Panc1 (cell line): ENCODE measurements at regions not wholly inside any gene's neighbourhood (a gene's known extent, or its start where the extent isn't known, plus 50 kb on each side); places are given as distances from the start of the nearest gene placed in this dataset.
"Not testable (repeated sequence)": the region's sequence is repeated elsewhere in the genome, so short reads cannot be mapped to it uniquely, and the experiment has no call there.

Experiments used
- ATAC-seq: fragments of 200-7000 bp; cut with Tn5 transposase; 2 replicates; pipeline ENCODE4 v1.9.1; 2020; ENCODE audit warnings: mild to moderate bottlenecking, moderate library complexity
- BruUV-seq: library from RNA; stranded (reverse); fragments of 400-500 nt; replicated peaks from 2 replicates; lab custom pipeline; 2021; lab: Mats Ljungman, UMichigan
- CTCF ChIA-PET: fragments of 300-600 bp; sonication (Branson Sonifier 250); formaldehyde crosslinking; loops from one replicate; lab custom pipeline; 2022; ENCODE audit warnings: antibody characterized with exemption; lab: Charles Lee
- POLR2A ChIA-PET: fragments of 300-600 bp; sonication (Branson Sonifier 250); formaldehyde crosslinking; loops from one replicate; lab custom pipeline; 2022; ENCODE audit warnings: antibody characterized with exemption; lab: Charles Lee
- DNase-seq: peaks from one replicate; pipeline ENCODE4 v3.0.0-alpha.2; 2010; ENCODE audit warnings: low read depth, low spot score
- H3K27ac ChIP-seq: 2 replicates; pipeline ENCODE4 v1.5.1; 2011; ENCODE audit warnings: mild to moderate bottlenecking, low read length, inconsistent platforms
- H3K27me3 ChIP-seq: fragments of 200-500 bp; sonication (Bioruptor generic); 2 replicates; pipeline ENCODE4 v1.6.0; 2014; ENCODE audit warnings: low read length, inconsistent platforms; ENCODE audit not compliant: control insufficient read depth, insufficient read depth
- H3K36me3 ChIP-seq: fragments of 200-500 bp; sonication (Bioruptor generic); 2 replicates; pipeline ENCODE4 v1.5.1; 2014; ENCODE audit warnings: inconsistent platforms, mild to moderate bottlenecking, low read length, moderate library complexity; ENCODE audit not compliant: control insufficient read depth, insufficient read depth
- H3K4me1 ChIP-seq: 2 replicates; pipeline ENCODE4 v1.5.1; 2011; ENCODE audit warnings: inconsistent platforms, mild to moderate bottlenecking, low read length, moderate library complexity; ENCODE audit not compliant: control insufficient read depth, insufficient read depth
- H3K4me3 ChIP-seq, 2 experiments: 2 replicates each; pipeline ENCODE4 v1.5.1; 2011 to 2012; ENCODE audit warnings: low read depth in 2 of 2, low read length in 2 of 2, mild to moderate bottlenecking in 2 of 2, inconsistent platforms in 1 of 2, moderate library complexity in 1 of 2
- H3K9me3 ChIP-seq: fragments of 200-500 bp; sonication (Bioruptor generic); 2 replicates; pipeline ENCODE4 v1.5.1; 2014; ENCODE audit warnings: low read depth, mild to moderate bottlenecking, inconsistent platforms, low read length, moderate library complexity; ENCODE audit not compliant: control insufficient read depth, insufficient read depth
- POLR2AphosphoS5 ChIP-seq: IDR thresholded peaks from 2 replicates; pipeline ENCODE4 v1.6.1; 2012; ENCODE audit warnings: mild to moderate bottlenecking, low read depth, low read length, moderate library complexity
- SIN3A ChIP-seq: IDR thresholded peaks from 2 replicates; pipeline ENCODE4 v1.6.1; 2012; ENCODE audit warnings: low read depth, mild to moderate bottlenecking, low read length, moderate library complexity, borderline replicate concordance; ENCODE audit not compliant: insufficient read depth
- TCF7L2 ChIP-seq: IDR thresholded peaks from 2 replicates; pipeline ENCODE4 v1.6.1; 2011; ENCODE audit warnings: mild to moderate bottlenecking, low read depth, low read length, inconsistent platforms
- in situ Hi-C: cut with HindIII; loops from 2 replicates; pipeline ENCODE4 v1.10.0; 2016; ENCODE audit warnings: low sequenced_read_pairs, low pct_unique_long_range_greater_than_20kb
- intact Hi-C: fragments of 100-400 bp; cut with micrococcal nuclease; formaldehyde crosslinking; loops from one replicate; pipeline ENCODE4 v1.10.0; 2022; ENCODE audit not compliant: unreplicated experiment
- TF ChIP-seq, protein P1 (sequence below), 2 experiments: IDR thresholded peaks; 2 replicates each; pipeline ENCODE4 v1.6.1; 2011 to 2012; ENCODE audit warnings: low read depth in 2 of 2, control low read depth in 1 of 2, low read length in 1 of 2, mild to moderate bottlenecking in 1 of 2, moderate library complexity in 1 of 2; ENCODE audit not compliant: insufficient read depth in 1 of 2
- TF ChIP-seq, protein P2 (sequence below): fragments of 450-650 bp; IDR thresholded peaks from 2 replicates; pipeline ENCODE4 v1.5.1; 2017; ENCODE audit warnings: mild to moderate bottlenecking

DNA sequence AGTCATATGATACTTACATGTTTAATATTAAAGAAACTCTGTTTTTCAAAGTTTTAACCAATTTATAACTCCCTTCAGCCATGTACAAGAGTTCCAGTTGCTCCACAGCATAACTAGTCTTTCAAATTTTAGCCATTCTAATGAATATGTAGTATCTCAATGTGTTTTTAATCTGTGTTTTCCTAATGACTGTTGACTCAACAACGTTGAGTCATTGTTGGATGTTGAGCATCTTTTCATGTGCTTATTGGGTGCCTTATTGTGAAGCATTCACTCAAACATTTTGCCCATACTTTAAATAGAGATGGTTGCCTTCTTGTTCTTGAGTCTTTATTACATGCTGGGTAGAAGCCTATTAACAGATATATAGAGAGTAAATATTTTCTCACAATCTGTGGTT is 240.2 kb upstream of the LYPLAL1 start:
- Histone ChIP-seq H3K27ac (no peak overlapping the region), H3K4me1 (no peaks in the 10 kb centered on the region), H3K4me3 (no peak overlapping the region), H3K9me3 (no peaks in the 10 kb centered on the region), H3K27me3 (no peaks in the 10 kb centered on the region), H3K36me3 (no peaks in the 10 kb centered on the region)
- CTCF ChIA-PET, result no interaction called here
- ATAC-seq, result no peak
- DNase-seq, result no peak
- POLR2A ChIA-PET, result no interaction called here
- intact Hi-C loops, result no loop called here
- TF ChIP-seq TCF7L2 (no peak), SIN3A (no peak), POLR2AphosphoS5 (no peak)
- TF ChIP-seq, protein P1, sequence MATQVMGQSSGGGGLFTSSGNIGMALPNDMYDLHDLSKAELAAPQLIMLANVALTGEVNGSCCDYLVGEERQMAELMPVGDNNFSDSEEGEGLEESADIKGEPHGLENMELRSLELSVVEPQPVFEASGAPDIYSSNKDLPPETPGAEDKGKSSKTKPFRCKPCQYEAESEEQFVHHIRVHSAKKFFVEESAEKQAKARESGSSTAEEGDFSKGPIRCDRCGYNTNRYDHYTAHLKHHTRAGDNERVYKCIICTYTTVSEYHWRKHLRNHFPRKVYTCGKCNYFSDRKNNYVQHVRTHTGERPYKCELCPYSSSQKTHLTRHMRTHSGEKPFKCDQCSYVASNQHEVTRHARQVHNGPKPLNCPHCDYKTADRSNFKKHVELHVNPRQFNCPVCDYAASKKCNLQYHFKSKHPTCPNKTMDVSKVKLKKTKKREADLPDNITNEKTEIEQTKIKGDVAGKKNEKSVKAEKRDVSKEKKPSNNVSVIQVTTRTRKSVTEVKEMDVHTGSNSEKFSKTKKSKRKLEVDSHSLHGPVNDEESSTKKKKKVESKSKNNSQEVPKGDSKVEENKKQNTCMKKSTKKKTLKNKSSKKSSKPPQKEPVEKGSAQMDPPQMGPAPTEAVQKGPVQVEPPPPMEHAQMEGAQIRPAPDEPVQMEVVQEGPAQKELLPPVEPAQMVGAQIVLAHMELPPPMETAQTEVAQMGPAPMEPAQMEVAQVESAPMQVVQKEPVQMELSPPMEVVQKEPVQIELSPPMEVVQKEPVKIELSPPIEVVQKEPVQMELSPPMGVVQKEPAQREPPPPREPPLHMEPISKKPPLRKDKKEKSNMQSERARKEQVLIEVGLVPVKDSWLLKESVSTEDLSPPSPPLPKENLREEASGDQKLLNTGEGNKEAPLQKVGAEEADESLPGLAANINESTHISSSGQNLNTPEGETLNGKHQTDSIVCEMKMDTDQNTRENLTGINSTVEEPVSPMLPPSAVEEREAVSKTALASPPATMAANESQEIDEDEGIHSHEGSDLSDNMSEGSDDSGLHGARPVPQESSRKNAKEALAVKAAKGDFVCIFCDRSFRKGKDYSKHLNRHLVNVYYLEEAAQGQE (IDR thresholded peaks at IDR 0.05; ENCODE audit: insufficient read depth in 1 of 2, low read depth in 2 of 2, low read length in 1 of 2), result no peak
- TF ChIP-seq, protein P2, sequence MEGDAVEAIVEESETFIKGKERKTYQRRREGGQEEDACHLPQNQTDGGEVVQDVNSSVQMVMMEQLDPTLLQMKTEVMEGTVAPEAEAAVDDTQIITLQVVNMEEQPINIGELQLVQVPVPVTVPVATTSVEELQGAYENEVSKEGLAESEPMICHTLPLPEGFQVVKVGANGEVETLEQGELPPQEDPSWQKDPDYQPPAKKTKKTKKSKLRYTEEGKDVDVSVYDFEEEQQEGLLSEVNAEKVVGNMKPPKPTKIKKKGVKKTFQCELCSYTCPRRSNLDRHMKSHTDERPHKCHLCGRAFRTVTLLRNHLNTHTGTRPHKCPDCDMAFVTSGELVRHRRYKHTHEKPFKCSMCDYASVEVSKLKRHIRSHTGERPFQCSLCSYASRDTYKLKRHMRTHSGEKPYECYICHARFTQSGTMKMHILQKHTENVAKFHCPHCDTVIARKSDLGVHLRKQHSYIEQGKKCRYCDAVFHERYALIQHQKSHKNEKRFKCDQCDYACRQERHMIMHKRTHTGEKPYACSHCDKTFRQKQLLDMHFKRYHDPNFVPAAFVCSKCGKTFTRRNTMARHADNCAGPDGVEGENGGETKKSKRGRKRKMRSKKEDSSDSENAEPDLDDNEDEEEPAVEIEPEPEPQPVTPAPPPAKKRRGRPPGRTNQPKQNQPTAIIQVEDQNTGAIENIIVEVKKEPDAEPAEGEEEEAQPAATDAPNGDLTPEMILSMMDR, result no peak
- in situ Hi-C loops, result no loop called here
- no TSS peak for BruUV-seq

DNA sequence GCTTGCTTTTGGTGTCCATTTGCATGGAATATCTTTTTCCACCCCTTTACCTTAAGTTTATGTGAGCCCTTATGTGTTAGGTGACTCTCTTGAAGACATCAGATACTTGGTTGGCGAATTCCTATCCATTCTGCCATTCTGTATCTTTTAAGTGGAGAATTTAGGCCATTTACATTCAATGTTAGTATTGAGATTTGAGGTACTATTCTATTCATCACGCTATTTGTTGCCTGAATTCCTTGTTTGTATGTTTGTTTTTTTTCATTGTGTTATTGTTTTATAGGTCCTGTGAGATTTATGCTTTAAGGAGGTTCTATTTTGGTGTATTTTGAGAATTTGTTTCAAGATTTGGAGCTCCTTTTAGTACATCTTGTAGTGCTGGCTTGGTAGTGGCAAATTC is 238.3 kb upstream of the LYPLAL1 start:
- H3K9me3 ChIP-seq, CTCF ChIA-PET, POLR2A ChIA-PET, H3K27me3 ChIP-seq, intact Hi-C loops, in situ Hi-C loops, DNase-seq, H3K27ac ChIP-seq, H3K4me3 ChIP-seq, H3K4me1 ChIP-seq, BruUV-seq, H3K36me3 ChIP-seq, ATAC-seq: not testable (repeated sequence)

DNA sequence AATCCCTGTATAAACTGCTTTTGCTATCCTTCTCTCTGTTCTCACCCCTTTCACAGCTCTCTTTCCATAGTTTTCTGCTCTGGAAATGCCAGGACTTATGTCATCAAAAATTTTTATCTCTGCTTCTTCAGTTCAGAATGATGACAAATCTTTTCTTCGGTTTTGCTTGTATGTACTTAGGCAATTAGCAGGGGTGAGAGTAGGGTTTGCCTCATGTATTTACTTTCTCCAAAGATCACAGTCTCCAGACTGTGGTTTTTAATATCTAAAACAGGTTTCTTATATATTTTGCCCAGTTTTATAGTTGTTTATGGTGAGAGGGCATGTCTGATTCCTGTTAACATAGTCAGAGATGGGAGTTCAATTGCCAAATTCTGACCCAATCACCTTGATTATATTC is 235.4 kb upstream of the LYPLAL1 start:
- BruUV-seq, result no TSS peak
- Histone ChIP-seq H3K4me3 (no peak overlapping the region), H3K4me1 (no peaks in the 10 kb centered on the region), H3K9me3 (no peaks in the 10 kb centered on the region), H3K27me3 (no peaks in the 10 kb centered on the region), H3K27ac (no peak overlapping the region), H3K36me3 (no peaks in the 10 kb centered on the region)
- TF ChIP-seq, protein P1 (IDR thresholded peaks at IDR 0.05; ENCODE audit: insufficient read depth in 1 of 2, low read depth in 2 of 2, low read length in 1 of 2), result no peak
- CTCF ChIA-PET, result no interaction called here
- DNase-seq (no peak), ATAC-seq (no peak)
- in situ Hi-C loops (no loop called here), intact Hi-C loops (no loop called here)
- POLR2A ChIA-PET, result no interaction called here
